ENCODE measurements at regions not wholly inside any gene's neighbourhood (a gene's known extent, or its start where the extent isn't known, plus 50 kb on each side); places are given as distances from the start of the nearest gene placed in this dataset.
"Not testable (repeated sequence)": the region's sequence is repeated elsewhere in the genome, so short reads cannot be mapped to it uniquely, and the experiment has no call there.

DNA sequence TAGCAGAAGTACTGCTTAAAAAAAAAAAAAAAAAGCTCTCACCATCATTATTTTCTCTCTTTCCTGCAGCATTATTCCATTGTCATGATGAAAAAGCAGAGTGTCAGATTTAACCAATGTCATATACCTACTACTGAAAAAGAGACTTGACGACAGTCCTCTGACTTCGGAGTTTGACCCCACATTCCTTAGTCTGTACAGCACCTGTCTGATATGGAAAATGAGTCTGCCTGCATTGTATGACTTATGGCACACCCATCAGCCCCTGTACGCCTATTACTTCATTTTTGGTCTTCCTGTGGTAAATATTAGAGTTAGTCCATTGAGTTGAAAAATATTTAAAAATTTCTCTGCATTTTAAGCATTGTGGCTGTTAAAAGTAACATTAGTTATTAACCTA, 54.5 kb upstream of the NOX4 start:
- Histone ChIP-seq H3K4me1 (no peaks in the 10 kb centered on the region), H3K9me3 (no peaks in the 10 kb centered on the region), H3K36me3 (replicated peaks) (no peaks in the 10 kb centered on the region), H3K27me3 (ENCODE audit: low read depth) (no peaks in the 10 kb centered on the region), H3K4me3 (no peak overlapping the region)
- in situ Hi-C loops (cut with MboI; ENCODE audit: low sequenced_read_pairs) = no loop called here
- no peak for DNase-seq (ENCODE audit: low spot score in 2 of 2)

DNA sequence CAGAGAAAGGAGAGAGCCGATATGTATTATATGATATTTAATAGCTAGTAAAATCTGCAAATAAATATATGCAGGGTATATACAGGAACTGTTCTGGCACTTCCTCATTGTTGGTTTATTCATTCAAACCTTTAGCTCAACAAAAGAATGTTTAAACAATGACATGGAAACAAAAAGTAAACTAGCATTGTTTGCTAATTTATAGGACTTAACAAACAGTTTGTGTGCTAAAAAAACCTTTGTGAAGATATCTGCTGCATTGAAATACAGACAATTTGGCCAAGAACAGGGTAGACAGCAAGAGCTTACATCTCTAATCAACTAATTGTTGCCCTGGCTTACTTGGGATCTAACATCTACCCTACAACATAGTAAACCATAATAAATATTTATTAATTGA, 64.6 kb upstream of the NOX4 start:
- DNase-seq (ENCODE audit: low spot score in 2 of 2); H3K27me3 ChIP-seq (ENCODE audit: low read depth); H3K9me3 ChIP-seq; H3K4me3 ChIP-seq; H3K4me1 ChIP-seq; H3K36me3 ChIP-seq (replicated peaks); in situ Hi-C loops (cut with MboI; ENCODE audit: low sequenced_read_pairs): not testable (repeated sequence)

- in situ Hi-C loops (cut with MboI; ENCODE audit: low sequenced_read_pairs); DNase-seq (ENCODE audit: low spot score in 2 of 2); H3K4me3 ChIP-seq: not testable (repeated sequence)
These were observed 65.8 kb upstream of the NOX4 start for GRCh38 chr11:89556731-89557707.

GRCh38 chr11:89560598-89560997, 69.4 kb upstream of the NOX4 start:
- not testable (repeated sequence) for DNase-seq (ENCODE audit: low spot score in 2 of 2)

More at GRCh38 chr11:89556731-89557707, 65.8 kb upstream of the NOX4 start:
- not testable (repeated sequence) for H3K36me3 ChIP-seq (replicated peaks); H3K4me1 ChIP-seq; H3K9me3 ChIP-seq; H3K27me3 ChIP-seq (ENCODE audit: low read depth)

GRCh38 chr11:89562731-89563130, 71.6 kb upstream of the NOX4 start:
- H3K27me3 ChIP-seq (ENCODE audit: low read depth); DNase-seq (ENCODE audit: low spot score in 2 of 2); H3K36me3 ChIP-seq (replicated peaks); H3K9me3 ChIP-seq; H3K4me3 ChIP-seq; H3K4me1 ChIP-seq; in situ Hi-C loops (cut with MboI; ENCODE audit: low sequenced_read_pairs): not testable (repeated sequence)

More at GRCh38 chr11:89560598-89560997, 69.4 kb upstream of the NOX4 start:
- H3K9me3 ChIP-seq; H3K4me3 ChIP-seq; H3K27me3 ChIP-seq (ENCODE audit: low read depth); in situ Hi-C loops (cut with MboI; ENCODE audit: low sequenced_read_pairs); H3K36me3 ChIP-seq (replicated peaks); H3K4me1 ChIP-seq: not testable (repeated sequence)

DNA sequence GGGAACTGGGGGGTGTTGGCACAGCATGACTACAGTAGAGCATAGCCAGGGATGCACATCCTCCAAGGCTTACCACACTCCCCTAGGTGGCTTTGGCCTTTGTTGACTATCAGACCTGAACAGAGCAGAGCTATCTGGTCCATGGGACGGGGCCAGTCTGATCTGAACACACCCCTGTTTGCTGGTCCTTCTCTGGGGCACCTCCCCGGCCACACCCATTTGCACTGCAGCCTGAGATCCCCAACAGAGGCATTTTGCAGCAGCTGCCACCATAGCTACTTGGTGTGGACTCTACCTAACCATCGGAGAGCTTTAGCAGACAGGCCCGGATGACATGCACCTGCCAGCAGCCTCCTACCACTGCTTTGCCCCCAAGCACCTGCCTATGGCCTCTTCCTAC, 75.8 kb upstream of the NOX4 start:
- Histone ChIP-seq H3K9me3 (no peaks in the 10 kb centered on the region), H3K27me3 (ENCODE audit: low read depth) (no peaks in the 10 kb centered on the region), H3K4me3 (no peak overlapping the region), H3K36me3 (replicated peaks) (no peaks in the 10 kb centered on the region), H3K4me1 (no peaks in the 10 kb centered on the region)
- no peak for DNase-seq (ENCODE audit: low spot score in 2 of 2)
- in situ Hi-C loops (cut with MboI; ENCODE audit: low sequenced_read_pairs) = no loop called here

DNA sequence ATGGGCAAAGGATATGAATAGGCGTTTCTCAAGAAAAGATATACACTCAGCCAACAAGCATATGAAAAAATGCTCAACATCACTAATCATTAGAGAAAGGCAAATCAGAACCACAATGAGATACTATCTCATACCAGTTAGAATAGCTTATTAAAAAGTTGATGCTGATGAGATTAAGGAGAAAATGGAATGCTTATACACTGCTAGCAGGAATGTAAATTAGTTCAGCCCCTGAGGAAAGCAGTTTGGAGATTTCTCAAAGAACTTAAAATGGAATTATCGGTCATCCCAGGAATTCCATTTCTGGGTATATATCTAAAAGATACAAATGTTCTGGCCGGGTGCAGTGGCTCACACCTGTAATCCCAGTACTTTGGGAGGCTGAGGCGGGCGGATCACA, 78.2 kb upstream of the NOX4 start:
- DNase-seq (ENCODE audit: low spot score in 2 of 2); H3K4me1 ChIP-seq; H3K27me3 ChIP-seq (ENCODE audit: low read depth); in situ Hi-C loops (cut with MboI; ENCODE audit: low sequenced_read_pairs); H3K9me3 ChIP-seq; H3K36me3 ChIP-seq (replicated peaks); H3K4me3 ChIP-seq: not testable (repeated sequence)

- in situ Hi-C loops (cut with MboI; ENCODE audit: low sequenced_read_pairs); H3K9me3 ChIP-seq; H3K4me3 ChIP-seq; H3K4me1 ChIP-seq; H3K36me3 ChIP-seq (replicated peaks); DNase-seq (ENCODE audit: low spot score in 2 of 2); H3K27me3 ChIP-seq (ENCODE audit: low read depth): not testable (repeated sequence)
These were observed 80.5 kb upstream of the NOX4 start for GRCh38 chr11:89571706-89572105.

DNA sequence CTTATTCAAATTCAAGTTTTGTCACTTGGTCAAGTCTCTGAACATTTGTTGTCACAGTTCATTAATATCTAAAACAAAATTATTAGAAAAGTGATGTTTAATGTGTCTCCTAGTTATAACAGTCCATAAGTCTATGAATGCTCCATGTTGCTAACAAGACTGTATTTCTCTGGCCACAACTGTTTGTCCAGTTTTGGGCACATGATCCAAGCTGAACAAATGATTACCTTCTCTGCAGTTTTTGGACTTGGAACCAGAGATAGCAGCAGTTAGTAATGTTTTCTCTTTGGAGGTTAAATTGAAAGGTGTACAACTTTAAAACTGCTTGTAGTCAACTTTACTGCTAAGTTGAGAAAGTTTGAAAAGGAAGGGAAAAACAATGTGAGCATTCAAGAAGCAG, 84.7 kb upstream of the NOX4 start:
- in situ Hi-C loops (cut with MboI; ENCODE audit: low sequenced_read_pairs); DNase-seq (ENCODE audit: low spot score in 2 of 2): not testable (repeated sequence)

GRCh38 chr11:89577428-89577827, 86.3 kb upstream of the NOX4 start:
- DNase-seq (ENCODE audit: low spot score in 2 of 2) = not testable (repeated sequence)

More for the DNA sequence above, 84.7 kb upstream of the NOX4 start:
- H3K27me3 ChIP-seq (ENCODE audit: low read depth); H3K4me3 ChIP-seq; H3K4me1 ChIP-seq; H3K36me3 ChIP-seq (replicated peaks); H3K9me3 ChIP-seq: not testable (repeated sequence)

DNA sequence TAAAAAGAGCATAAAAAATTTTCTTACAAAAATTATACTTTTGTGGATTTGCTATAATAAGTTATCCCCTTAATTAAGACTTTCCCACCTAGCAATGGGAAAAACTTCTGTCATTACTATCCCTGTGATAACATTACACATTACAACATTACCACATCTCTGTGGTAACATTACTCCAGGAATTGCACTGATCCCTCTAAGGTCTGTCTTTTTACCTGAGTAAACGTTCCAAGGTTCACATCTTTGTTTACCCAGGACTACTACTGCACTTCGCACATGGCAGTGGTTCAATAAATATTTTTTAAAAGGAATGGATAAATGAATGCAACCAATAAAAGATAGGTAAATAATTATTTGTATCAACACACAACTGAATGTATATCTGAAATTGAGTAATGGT, 92.4 kb upstream of the NOX4 start:
- no peaks in the 10 kb centered on the region for H3K36me3 ChIP-seq (replicated peaks)
- no peaks in the 10 kb centered on the region for H3K4me1 ChIP-seq
- in situ Hi-C loops (cut with MboI; ENCODE audit: low sequenced_read_pairs) = no loop called here
- no peak for DNase-seq (ENCODE audit: low spot score in 2 of 2)
- no peak overlapping the region for H3K4me3 ChIP-seq
- H3K9me3 ChIP-seq = no peaks in the 10 kb centered on the region
- no peaks in the 10 kb centered on the region for H3K27me3 ChIP-seq (ENCODE audit: low read depth)

More at GRCh38 chr11:89577428-89577827, 86.3 kb upstream of the NOX4 start:
- H3K9me3 ChIP-seq; H3K36me3 ChIP-seq (replicated peaks); in situ Hi-C loops (cut with MboI; ENCODE audit: low sequenced_read_pairs); H3K4me1 ChIP-seq; H3K4me3 ChIP-seq; H3K27me3 ChIP-seq (ENCODE audit: low read depth): not testable (repeated sequence)

- in situ Hi-C loops (cut with MboI; ENCODE audit: low sequenced_read_pairs); DNase-seq (ENCODE audit: low spot score in 2 of 2); H3K4me3 ChIP-seq; H3K9me3 ChIP-seq; H3K27me3 ChIP-seq (ENCODE audit: low read depth); H3K4me1 ChIP-seq; H3K36me3 ChIP-seq (replicated peaks): not testable (repeated sequence)
These were observed 93.9 kb upstream of the NOX4 start for GRCh38 chr11:89585046-89585445.

- H3K36me3 ChIP-seq (replicated peaks); H3K4me1 ChIP-seq; H3K4me3 ChIP-seq; in situ Hi-C loops (cut with MboI; ENCODE audit: low sequenced_read_pairs); DNase-seq (ENCODE audit: low spot score in 2 of 2); H3K27me3 ChIP-seq (ENCODE audit: low read depth); H3K9me3 ChIP-seq: not testable (repeated sequence)
These were observed 94.3 kb upstream of the NOX4 start for GRCh38 chr11:89585471-89585870.

- H3K27me3 ChIP-seq (ENCODE audit: low read depth); DNase-seq (ENCODE audit: low spot score in 2 of 2); H3K4me1 ChIP-seq; H3K9me3 ChIP-seq; in situ Hi-C loops (cut with MboI; ENCODE audit: low sequenced_read_pairs); H3K4me3 ChIP-seq; H3K36me3 ChIP-seq (replicated peaks): not testable (repeated sequence)
These were observed 98.2 kb upstream of the NOX4 start for GRCh38 chr11:89589413-89589812.

Data from HAP-1 (cell line).